ENCODE measurements at regions not wholly inside any gene's neighbourhood (a gene's known extent, or its start where the extent isn't known, plus 50 kb on each side); places are given as distances from the start of the nearest gene placed in this dataset.
"Not testable (repeated sequence)": the region's sequence is repeated elsewhere in the genome, so short reads cannot be mapped to it uniquely, and the experiment has no call there.

GRCh38 chr15:87653646-87654045 is 602.9 kb downstream of the NTRK3 start:
- H3K27me3 Mint-ChIP-seq, result no peaks in the 10 kb centered on the region
- H3K4me1 Mint-ChIP-seq (ENCODE audit: low read depth), result no peaks in the 10 kb centered on the region
- H3K36me3 Mint-ChIP-seq (ENCODE audit: low read depth), result no peaks in the 10 kb centered on the region
- POLR2A ChIA-PET, result no interaction called here
- H3K27ac Mint-ChIP-seq, result no peak overlapping the region
- H3K4me3 Mint-ChIP-seq, result no peak overlapping the region
- CTCF ChIA-PET, result no interaction called here
- TF ChIP-seq CTCF (IDR thresholded peaks at IDR 0.05), result no peak
- intact Hi-C loops (cut with micrococcal nuclease), result no loop called here
- DNase-seq (no peak), ATAC-seq (no peak)
- H3K9me3 Mint-ChIP-seq, result no peaks in the 10 kb centered on the region

- Mint-ChIP-seq H3K4me1 (ENCODE audit: low read depth) (no peaks in the 10 kb centered on the region), H3K9me3 (no peaks in the 10 kb centered on the region), H3K27ac (no peak overlapping the region), H3K36me3 (ENCODE audit: low read depth) (no peaks in the 10 kb centered on the region), H3K27me3 (no peaks in the 10 kb centered on the region), H3K4me3 (no peak overlapping the region)
- no peak for DNase-seq
- no peak for ATAC-seq
- ChIA-PET POLR2A (no interaction called here), CTCF (no interaction called here)
- intact Hi-C loops (cut with micrococcal nuclease), result no loop called here
- TF ChIP-seq CTCF (IDR thresholded peaks at IDR 0.05), result no peak
Measured at GRCh38 chr15:87649175-87649574, 607.4 kb downstream of the NTRK3 start.

- H3K4me1 Mint-ChIP-seq (ENCODE audit: low read depth), result no peaks in the 10 kb centered on the region
- no peak overlapping the region for H3K4me3 Mint-ChIP-seq
- intact Hi-C loops (cut with micrococcal nuclease), result no loop called here
- TF ChIP-seq CTCF (IDR thresholded peaks at IDR 0.05), result no peak
- no peak overlapping the region for H3K27ac Mint-ChIP-seq
- ATAC-seq (no peak), DNase-seq (no peak)
- ChIA-PET POLR2A (no interaction called here), CTCF (no interaction called here)
- no peaks in the 10 kb centered on the region for H3K36me3 Mint-ChIP-seq (ENCODE audit: low read depth)
- H3K27me3 Mint-ChIP-seq, result no peaks in the 10 kb centered on the region
- H3K9me3 Mint-ChIP-seq, result no peaks in the 10 kb centered on the region
Measured at GRCh38 chr15:87648278-87648677, 608.3 kb downstream of the NTRK3 start.

GRCh38 chr15:87645723-87646122 is 610.8 kb downstream of the NTRK3 start:
- Mint-ChIP-seq H3K4me3 (no peak overlapping the region), H3K9me3 (no peaks in the 10 kb centered on the region), H3K27me3 (no peaks in the 10 kb centered on the region), H3K4me1 (ENCODE audit: low read depth) (peaks cover 3% of the 10 kb centered on the region), H3K36me3 (ENCODE audit: low read depth) (no peaks in the 10 kb centered on the region), H3K27ac (no peak overlapping the region)
- intact Hi-C loops (cut with micrococcal nuclease), result no loop called here
- ChIA-PET CTCF (no interaction called here), POLR2A (no interaction called here)
- DNase-seq (no peak), ATAC-seq (no peak)
- TF ChIP-seq CTCF (IDR thresholded peaks at IDR 0.05), result no peak

- intact Hi-C loops (cut with micrococcal nuclease); H3K27me3 Mint-ChIP-seq; H3K4me3 Mint-ChIP-seq; H3K36me3 Mint-ChIP-seq (ENCODE audit: low read depth); H3K9me3 Mint-ChIP-seq; CTCF ChIA-PET; DNase-seq; ATAC-seq; H3K27ac Mint-ChIP-seq; H3K4me1 Mint-ChIP-seq (ENCODE audit: low read depth): not testable (repeated sequence)
- POLR2A ChIA-PET, result interaction anchor here (0.6 kb wide), 1 partner anchor 704 kb away, joined by 4 read pairs; no protein-coding TSS in a partner anchor
Measured at GRCh38 chr15:87642997-87643396, 613.5 kb downstream of the NTRK3 start.
